NCI-H146 treated with DMSO at 0.1 percent for 48 hours (cell line): ENCODE measurements at regions not wholly inside any gene's neighbourhood (a gene's known extent, or its start where the extent isn't known, plus 50 kb on each side); places are given as distances from the start of the nearest gene placed in this dataset.

Experiments used
- DNase-seq: peaks from one replicate; lab custom pipeline; 2025; ENCODE audit not compliant: unreplicated experiment; lab: John Stamatoyannopoulos, UW

DNA sequence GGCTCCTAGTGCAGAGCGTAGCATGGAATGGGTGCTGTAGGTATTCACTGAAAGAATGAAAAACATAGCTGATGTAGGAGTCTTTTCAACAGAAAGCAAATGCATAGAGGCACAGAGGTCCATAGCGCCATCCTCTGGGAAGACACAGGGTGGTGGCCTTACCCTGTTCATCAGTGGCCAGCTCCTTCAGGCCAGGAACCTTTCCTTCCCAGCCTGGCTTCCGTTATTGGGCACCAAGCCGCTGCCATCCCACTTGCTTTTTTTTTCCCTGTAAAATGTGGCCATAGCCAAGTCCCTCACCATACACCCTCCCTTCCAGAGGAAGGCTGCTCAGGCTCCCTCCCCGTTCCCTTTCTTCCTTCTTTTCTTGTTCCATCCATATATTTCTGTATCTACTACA is 118.1 kb downstream of the ZNF621 start:
- DNase-seq = no peak

DNA sequence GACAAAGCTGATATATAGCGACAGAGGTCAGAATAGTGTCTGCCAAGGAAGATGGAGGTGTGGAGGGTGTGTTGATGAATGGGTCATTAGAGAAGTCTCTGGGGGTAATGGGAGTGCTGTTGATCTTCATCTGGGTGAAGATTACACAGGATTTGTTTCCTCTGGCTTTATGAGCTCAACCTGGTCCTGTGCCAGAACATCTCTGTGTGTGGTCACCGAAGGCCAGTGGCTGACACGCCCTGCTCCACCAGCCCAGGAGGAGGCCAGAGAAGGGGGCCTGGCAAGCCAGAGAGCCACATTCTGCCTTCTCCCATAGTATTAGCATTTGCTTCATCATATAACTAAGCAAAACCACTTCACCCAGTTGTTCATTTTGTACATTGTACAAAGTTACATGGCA is 121.1 kb downstream of the ZNF621 start:
- no peak for DNase-seq

DNA sequence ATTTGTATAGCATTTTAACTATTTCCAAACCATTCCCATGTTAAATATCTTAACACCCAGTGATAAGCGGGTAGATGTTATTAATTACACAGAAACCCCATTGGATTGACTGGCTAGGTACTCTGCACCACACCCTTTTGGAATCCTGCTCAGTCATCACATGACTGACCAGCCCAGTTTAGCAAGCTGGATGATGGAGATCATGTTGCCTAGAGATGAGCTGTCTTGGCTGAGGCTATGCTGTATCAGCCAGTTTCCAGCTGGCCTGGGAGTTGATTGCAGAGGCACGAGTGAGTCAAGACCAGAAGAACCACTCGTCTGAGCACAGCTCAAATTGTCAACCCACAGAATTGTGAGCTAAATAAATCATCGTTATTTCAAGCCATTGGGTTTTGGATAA is 124.6 kb downstream of the ZNF621 start:
- DNase-seq = no peak

- no peak for DNase-seq
Observed at GRCh38 chr3:40652072-40652471, 127.3 kb downstream of the ZNF621 start.

- DNase-seq = no peak
Observed at GRCh38 chr3:40653001-40653400, 128.2 kb downstream of the ZNF621 start.

- no peak for DNase-seq
Observed at GRCh38 chr3:40653878-40654277, 129.1 kb downstream of the ZNF621 start.

GRCh38 chr3:40655551-40655950 is 130.8 kb downstream of the ZNF621 start:
- DNase-seq = no peak

GRCh38 chr3:40657623-40658022 is 132.9 kb downstream of the ZNF621 start:
- no peak for DNase-seq

DNA sequence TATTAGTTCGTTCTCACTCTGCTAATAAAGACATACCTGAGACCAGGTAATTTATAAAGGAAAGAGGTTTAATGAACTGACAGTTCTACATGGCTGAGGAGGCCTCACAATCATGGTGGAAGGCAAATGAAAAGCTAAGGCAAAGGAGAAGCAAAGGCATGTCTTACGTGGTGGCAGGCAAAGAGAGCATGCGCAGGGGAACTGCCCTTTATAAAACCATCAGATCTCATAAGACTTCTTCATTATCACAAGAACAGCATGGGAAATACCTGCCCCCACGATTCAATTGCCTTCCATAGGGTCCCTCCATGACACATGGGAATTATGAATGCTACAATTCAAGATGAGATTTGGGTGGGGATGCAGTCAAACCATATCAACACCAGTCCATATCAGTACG is 133.5 kb downstream of the ZNF621 start:
- no peak for DNase-seq

DNA sequence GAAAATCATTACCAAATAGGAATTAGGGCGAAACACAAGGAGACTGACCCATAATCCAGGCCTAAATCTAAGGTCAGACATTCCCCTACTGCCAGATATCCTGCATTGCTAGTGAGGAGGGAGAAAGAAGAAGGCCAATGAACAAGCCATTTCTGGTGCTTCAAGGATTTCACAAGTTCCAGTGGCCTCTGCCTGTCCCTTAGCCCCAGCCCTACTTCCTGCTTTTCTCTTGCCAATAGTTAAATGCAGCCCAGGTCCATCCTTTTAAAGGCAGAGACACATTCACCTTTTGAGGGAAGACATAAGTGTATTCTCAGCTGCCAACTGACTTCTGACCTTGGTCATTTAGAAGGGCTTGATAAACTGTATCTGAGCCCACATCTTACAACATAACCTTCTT is 135.8 kb downstream of the ZNF621 start:
- no peak for DNase-seq

GRCh38 chr3:40661284-40661683 is 136.5 kb downstream of the ZNF621 start:
- DNase-seq = no peak

- DNase-seq = no peak
Observed at GRCh38 chr3:40663280-40663679, 138.5 kb downstream of the ZNF621 start.

DNA sequence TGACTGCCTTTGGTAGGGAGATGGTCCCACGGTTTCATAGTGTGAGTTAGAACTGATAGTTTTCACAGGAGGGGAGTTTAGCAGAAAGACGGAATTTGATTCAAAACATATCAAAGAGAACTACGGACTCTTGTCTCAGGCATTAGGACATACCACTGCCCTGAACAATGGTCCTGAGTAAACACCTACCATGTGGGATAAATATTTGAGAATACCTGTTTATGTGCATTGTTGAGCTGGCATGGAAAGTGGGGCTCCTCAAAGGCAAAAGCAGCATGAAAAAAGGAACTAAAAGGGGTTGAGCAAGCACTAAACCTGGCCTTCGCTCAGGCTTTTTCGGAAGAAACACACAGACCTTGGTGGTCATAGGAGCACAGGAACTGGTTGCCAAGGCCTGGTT is 144.4 kb downstream of the ZNF621 start:
- DNase-seq = no peak

GRCh38 chr3:40672861-40673260 is 148.1 kb downstream of the ZNF621 start:
- DNase-seq = no peak

DNA sequence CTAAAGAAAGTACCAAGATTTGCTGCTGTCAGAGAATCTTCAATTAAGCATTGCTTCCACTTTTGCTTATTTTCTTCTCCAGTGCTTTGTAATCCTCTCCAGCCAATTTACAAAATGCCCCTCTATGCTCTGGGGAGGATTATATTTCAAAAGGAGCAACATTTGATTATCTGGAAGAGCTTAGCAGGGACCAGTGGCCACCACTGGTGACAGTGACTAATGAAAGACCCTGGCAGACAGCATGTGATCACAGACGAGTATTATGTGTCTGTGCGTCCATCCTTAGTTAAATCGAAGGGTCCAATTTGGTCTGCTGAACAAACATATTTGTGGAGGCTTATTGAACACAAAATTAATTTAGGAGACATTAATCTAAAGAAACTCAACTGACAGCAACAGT is 152.6 kb downstream of the ZNF621 start:
- DNase-seq = no peak

GRCh38 chr3:40677749-40678148 is 153.0 kb downstream of the ZNF621 start:
- DNase-seq = no peak

DNA sequence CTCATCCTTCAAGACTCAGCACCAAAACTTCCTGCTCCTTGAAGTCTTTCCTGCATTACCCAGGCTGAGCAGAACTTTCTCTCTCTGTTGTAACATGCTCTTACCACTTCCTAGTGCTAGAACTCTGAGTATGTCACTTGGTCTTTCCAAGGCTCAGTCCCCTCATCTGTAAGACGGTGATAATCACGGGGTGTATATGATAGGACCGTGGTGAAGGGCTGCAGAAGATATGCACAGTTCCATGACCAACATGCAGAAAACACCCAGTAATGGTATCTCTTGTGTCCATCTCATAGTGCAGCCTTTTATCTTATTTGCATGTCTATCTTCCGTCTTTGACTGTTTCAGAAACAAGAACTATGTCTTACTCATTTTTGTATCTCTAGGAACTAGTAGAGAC is 154.5 kb downstream of the ZNF621 start:
- DNase-seq = no peak

DNA sequence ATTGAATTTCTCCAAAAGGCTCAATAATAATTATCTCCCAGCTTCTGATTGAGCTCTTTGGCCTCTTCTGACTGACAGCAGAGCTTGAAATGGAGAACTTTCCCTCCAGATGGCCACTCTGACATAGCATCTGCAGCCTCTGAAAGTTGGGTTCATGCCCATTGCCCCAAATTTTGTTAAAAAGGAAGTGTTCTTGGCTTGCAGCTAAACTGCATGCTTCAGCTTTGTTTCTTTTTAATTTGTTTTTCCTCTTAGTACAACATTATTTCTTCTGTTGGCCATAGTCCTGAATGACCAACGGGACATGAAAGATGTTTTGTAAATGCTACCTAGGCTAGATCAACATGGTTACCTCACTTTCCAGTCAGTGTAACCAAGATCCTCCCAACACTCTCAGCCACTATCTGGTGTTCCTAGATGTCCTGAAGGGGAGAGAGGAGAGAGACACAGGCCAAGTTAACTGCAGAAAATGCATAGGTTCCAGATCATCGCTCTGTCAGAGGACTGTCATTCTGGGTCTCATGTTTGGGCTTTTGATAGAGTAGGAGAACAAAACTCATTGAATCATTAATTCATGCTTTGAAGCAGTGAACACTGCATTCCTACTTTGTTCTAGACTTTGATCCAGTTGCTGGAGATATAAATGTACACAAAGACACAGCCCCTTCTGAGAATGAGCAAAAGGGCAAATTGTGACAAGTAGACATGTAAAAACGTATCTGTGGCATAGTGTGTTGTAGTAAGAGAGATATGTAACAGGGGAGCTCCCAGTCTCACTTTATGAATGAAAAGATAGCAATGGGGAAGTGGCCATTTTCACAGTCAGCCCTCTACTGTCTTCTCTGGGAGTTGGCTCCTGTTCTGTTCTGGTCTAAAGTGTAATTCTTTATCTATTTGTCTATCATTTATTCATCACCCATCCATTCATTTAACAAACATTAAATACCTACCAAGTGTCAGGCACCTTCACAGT is 156.2 kb downstream of the ZNF621 start:
- DNase-seq = no peak

- no peak for DNase-seq
Observed at GRCh38 chr3:40681658-40682055, 156.9 kb downstream of the ZNF621 start.

DNA sequence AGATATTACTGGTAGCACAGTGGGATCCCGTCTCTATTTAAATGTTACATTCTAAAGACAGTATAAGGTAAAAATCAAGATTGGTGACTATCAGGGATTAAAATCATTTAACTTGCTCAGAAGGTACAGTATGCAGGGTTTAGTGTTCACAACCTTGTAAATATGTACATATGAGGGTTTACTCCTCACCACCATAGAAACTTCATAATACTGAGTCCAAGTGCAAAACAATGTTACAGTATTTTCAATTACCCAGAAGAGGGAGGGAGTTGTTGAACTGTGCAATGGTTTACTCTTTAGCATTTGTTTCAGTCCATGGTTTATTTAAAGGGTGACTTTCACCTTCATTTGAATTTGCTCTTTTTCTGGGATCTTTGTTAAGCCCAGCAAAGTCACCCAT is 165.1 kb downstream of the ZNF621 start:
- DNase-seq = no peak

GRCh38 chr3:40690749-40691451 is 166.1 kb downstream of the ZNF621 start:
- no peak for DNase-seq

- DNase-seq = no peak
Observed at GRCh38 chr3:40691452-40691861, 166.7 kb downstream of the ZNF621 start.
